GM10248 (cell line): ENCODE measurements at regions not wholly inside any gene's neighbourhood (a gene's known extent, or its start where the extent isn't known, plus 50 kb on each side); places are given as distances from the start of the nearest gene placed in this dataset.

Source experiments
- CTCF ChIA-PET: fragments of 300-600 bp; sonication (Branson Sonifier 250); formaldehyde crosslinking; extraction: SDS; loops from one replicate; lab custom pipeline; 2021; ENCODE audit warnings: antibody characterized with exemption; lab: Yijun Ruan, JAX
- POLR2A ChIA-PET: fragments of 350-650 bp; sonication (Branson Sonifier 250); formaldehyde crosslinking; extraction: SDS; loops from one replicate; lab custom pipeline; 2020; ENCODE audit warnings: antibody characterized with exemption; lab: Yijun Ruan, JAX
- DNase-seq: peaks from one replicate; pipeline ENCODE4 v3.0.0; 2012; ENCODE audit errors: extremely low spot score
- CTCF ChIP-seq: IDR thresholded peaks from 2 replicates; pipeline ENCODE4 v1.5.1; 2012; ENCODE audit warnings: mild to moderate bottlenecking, low read depth; ENCODE audit errors: extremely low read depth, missing control alignments, control extremely low read depth

GRCh38 chr11:13174090-13174489 is 103.5 kb upstream of the BMAL1 start:
- CTCF ChIA-PET = no interaction called here
- POLR2A ChIA-PET = no interaction called here

GRCh38 chr11:13183094-13183825 is 94.3 kb upstream of the BMAL1 start:
- TF ChIP-seq CTCF = peak; percentile 72
- ChIA-PET POLR2A (no interaction called here), CTCF (interaction anchor here (0.9 to 1.3 kb wide), 8 partner anchors 13 to 284 kb away, joined by 3 to 5 read pairs (median 4); no protein-coding TSS in a partner anchor)

More at GRCh38 chr11:13174090-13174489, 103.5 kb upstream of the BMAL1 start:
- DNase-seq = no peak
- TF ChIP-seq CTCF = no peak

GRCh38 chr11:13183826-13184196 is 93.8 kb upstream of the BMAL1 start:
- no peak for DNase-seq
- ChIA-PET POLR2A (no interaction called here), CTCF (interaction anchor here (0.9 to 1.3 kb wide), 7 partner anchors 14 to 219 kb away, joined by 3 to 5 read pairs (median 4); no protein-coding TSS in a partner anchor)
- no peak for TF ChIP-seq CTCF

More at GRCh38 chr11:13183094-13183825, 94.3 kb upstream of the BMAL1 start:
- peak; percentile 26 for DNase-seq

- ChIA-PET POLR2A (no interaction called here), CTCF (interaction anchor here (0.9 to 1.2 kb wide), 5 partner anchors 14 to 220 kb away, joined by 3 to 4 read pairs (median 3); no protein-coding TSS in a partner anchor)
- no peak for DNase-seq
- TF ChIP-seq CTCF = no peak
Observed at GRCh38 chr11:13184295-13184794, 93.2 kb upstream of the BMAL1 start.

GRCh38 chr11:13188179-13188578 is 89.4 kb upstream of the BMAL1 start:
- ChIA-PET CTCF (no interaction called here), POLR2A (no interaction called here)
- TF ChIP-seq CTCF = no peak
- no peak for DNase-seq

- POLR2A ChIA-PET = no interaction called here
- DNase-seq = no peak
- TF ChIP-seq CTCF = no peak
- CTCF ChIA-PET = interaction anchor here (0.8 to 1.0 kb wide), 2 partner anchors 145 to 224 kb away, joined by 3 read pairs; no protein-coding TSS in a partner anchor
Observed at GRCh38 chr11:13189561-13190426, 87.8 kb upstream of the BMAL1 start.
